ENCODE measurements at regions not wholly inside any gene's neighbourhood (a gene's known extent, or its start where the extent isn't known, plus 50 kb on each side); places are given as distances from the start of the nearest gene placed in this dataset.

DNA sequence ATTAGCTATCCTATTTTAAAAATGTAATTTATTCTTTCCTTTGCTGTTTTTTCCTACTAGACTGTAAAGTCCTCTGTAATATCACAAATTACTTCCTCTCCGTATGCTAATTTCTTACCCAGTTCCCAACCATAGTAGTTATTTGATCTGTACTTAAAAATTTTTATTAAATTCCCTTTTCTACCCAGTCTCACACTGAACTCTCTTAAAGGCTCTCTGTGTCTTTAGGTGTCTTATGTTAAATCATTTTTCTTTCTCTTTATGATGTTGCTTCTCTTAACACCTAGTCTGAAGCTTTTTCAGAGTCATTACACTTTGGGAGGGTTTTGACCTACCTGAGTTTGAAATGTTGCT is 378.6 kb downstream of the NSUN3 start:
- no peak overlapping the region for H3K27ac Mint-ChIP-seq
- TF ChIP-seq, protein P1, sequence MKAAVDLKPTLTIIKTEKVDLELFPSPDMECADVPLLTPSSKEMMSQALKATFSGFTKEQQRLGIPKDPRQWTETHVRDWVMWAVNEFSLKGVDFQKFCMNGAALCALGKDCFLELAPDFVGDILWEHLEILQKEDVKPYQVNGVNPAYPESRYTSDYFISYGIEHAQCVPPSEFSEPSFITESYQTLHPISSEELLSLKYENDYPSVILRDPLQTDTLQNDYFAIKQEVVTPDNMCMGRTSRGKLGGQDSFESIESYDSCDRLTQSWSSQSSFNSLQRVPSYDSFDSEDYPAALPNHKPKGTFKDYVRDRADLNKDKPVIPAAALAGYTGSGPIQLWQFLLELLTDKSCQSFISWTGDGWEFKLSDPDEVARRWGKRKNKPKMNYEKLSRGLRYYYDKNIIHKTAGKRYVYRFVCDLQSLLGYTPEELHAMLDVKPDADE (IDR thresholded peaks at IDR 0.05), result no peak
- no peak overlapping the region for H3K27ac ChIP-seq (ENCODE audit: low read depth)
- peaks cover 15% of the 10 kb centered on the region; the same call in 1 of the 2 replicates for H3K9me2 ChIP-seq (ENCODE audit: insufficient read depth)
- H3K36me3 Mint-ChIP-seq (ENCODE audit: low read depth), result no peaks in the 10 kb centered on the region
- H3K27me3 Mint-ChIP-seq (ENCODE audit: insufficient read depth, low read depth, poor library complexity), result no peaks in the 10 kb centered on the region
- H4K20me1 ChIP-seq (replicated peaks; ENCODE audit: insufficient read depth), result no peaks in the 10 kb centered on the region
- no peak overlapping the region for H2AFZ ChIP-seq
- H3K4me1 Mint-ChIP-seq, result no peaks in the 10 kb centered on the region
- no peak overlapping the region for H3K4me3 Mint-ChIP-seq
- H3K4me2 ChIP-seq, result no peak overlapping the region
- H3K4me1 ChIP-seq (ENCODE audit: insufficient read depth), result no peaks in the 10 kb centered on the region
- no peaks in the 10 kb centered on the region for H3K36me3 ChIP-seq (ENCODE audit: insufficient read depth)
- no peak overlapping the region for H3K4me3 ChIP-seq
- DNase-seq (ENCODE audit: low spot score) (no peak), ATAC-seq (no peak)
- H3K79me2 ChIP-seq (replicated peaks; ENCODE audit: insufficient read depth), result no peaks in the 10 kb centered on the region
- no peaks in the 10 kb centered on the region for H3F3A ChIP-seq (replicated peaks; ENCODE audit: low read depth)
- no peaks in the 10 kb centered on the region for H3K27me3 ChIP-seq (ENCODE audit: insufficient read depth)
- H3K9me3 Mint-ChIP-seq, result peaks cover 3% of the 10 kb centered on the region; the same call in 1 of the 3 replicates

DNA sequence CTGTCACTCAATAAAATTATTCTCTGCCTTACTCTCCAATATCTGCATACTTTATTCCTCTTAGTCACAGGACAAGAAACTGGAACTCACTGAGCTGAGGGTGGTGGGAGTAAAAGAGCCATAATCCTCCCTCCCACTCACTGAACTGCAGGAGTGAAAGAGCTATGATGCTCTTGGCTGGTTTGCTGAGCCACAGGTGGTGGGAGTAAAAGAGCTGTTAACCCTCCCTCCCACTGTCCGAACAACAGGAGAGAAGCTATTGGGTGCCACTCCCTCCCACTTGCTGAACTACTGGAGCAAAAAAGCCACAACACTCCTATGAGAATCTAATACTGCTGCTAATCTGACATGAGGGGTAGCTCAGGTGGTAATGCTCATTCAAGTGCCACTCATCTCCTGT is 391.0 kb downstream of the NSUN3 start:
- Mint-ChIP-seq H3K27me3 (ENCODE audit: insufficient read depth, low read depth, poor library complexity) (no peaks in the 10 kb centered on the region), H3K4me3 (no peak overlapping the region), H3K27ac (no peak overlapping the region), H3K36me3 (ENCODE audit: low read depth) (no peaks in the 10 kb centered on the region), H3K4me1 (peaks cover 5% of the 10 kb centered on the region; the same call in 2 of the 3 replicates), H3K9me3 (no peaks in the 10 kb centered on the region)
- no peak for ATAC-seq
- no peaks in the 10 kb centered on the region for H3K4me1 ChIP-seq (ENCODE audit: insufficient read depth)
- no peaks in the 10 kb centered on the region for H4K20me1 ChIP-seq (replicated peaks; ENCODE audit: insufficient read depth)
- H3K4me3 ChIP-seq, result no peak overlapping the region
- H3K9me2 ChIP-seq (ENCODE audit: insufficient read depth), result no peaks in the 10 kb centered on the region
- H3K79me2 ChIP-seq (replicated peaks; ENCODE audit: insufficient read depth), result no peaks in the 10 kb centered on the region
- no peaks in the 10 kb centered on the region for H3K27me3 ChIP-seq (ENCODE audit: insufficient read depth)
- no peak overlapping the region for H2AFZ ChIP-seq
- DNase-seq (ENCODE audit: low spot score), result no peak
- no peak overlapping the region for H3K27ac ChIP-seq (ENCODE audit: low read depth)
- H3K36me3 ChIP-seq (ENCODE audit: insufficient read depth), result no peaks in the 10 kb centered on the region
- H3F3A ChIP-seq (replicated peaks; ENCODE audit: low read depth), result no peaks in the 10 kb centered on the region
- no peak overlapping the region for H3K4me2 ChIP-seq
- TF ChIP-seq, protein P2, sequence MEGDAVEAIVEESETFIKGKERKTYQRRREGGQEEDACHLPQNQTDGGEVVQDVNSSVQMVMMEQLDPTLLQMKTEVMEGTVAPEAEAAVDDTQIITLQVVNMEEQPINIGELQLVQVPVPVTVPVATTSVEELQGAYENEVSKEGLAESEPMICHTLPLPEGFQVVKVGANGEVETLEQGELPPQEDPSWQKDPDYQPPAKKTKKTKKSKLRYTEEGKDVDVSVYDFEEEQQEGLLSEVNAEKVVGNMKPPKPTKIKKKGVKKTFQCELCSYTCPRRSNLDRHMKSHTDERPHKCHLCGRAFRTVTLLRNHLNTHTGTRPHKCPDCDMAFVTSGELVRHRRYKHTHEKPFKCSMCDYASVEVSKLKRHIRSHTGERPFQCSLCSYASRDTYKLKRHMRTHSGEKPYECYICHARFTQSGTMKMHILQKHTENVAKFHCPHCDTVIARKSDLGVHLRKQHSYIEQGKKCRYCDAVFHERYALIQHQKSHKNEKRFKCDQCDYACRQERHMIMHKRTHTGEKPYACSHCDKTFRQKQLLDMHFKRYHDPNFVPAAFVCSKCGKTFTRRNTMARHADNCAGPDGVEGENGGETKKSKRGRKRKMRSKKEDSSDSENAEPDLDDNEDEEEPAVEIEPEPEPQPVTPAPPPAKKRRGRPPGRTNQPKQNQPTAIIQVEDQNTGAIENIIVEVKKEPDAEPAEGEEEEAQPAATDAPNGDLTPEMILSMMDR (conservative IDR thresholded peaks at IDR 0.05; ENCODE audit: low read depth in 2 of 2), result no peak
- TF ChIP-seq, protein P3, sequence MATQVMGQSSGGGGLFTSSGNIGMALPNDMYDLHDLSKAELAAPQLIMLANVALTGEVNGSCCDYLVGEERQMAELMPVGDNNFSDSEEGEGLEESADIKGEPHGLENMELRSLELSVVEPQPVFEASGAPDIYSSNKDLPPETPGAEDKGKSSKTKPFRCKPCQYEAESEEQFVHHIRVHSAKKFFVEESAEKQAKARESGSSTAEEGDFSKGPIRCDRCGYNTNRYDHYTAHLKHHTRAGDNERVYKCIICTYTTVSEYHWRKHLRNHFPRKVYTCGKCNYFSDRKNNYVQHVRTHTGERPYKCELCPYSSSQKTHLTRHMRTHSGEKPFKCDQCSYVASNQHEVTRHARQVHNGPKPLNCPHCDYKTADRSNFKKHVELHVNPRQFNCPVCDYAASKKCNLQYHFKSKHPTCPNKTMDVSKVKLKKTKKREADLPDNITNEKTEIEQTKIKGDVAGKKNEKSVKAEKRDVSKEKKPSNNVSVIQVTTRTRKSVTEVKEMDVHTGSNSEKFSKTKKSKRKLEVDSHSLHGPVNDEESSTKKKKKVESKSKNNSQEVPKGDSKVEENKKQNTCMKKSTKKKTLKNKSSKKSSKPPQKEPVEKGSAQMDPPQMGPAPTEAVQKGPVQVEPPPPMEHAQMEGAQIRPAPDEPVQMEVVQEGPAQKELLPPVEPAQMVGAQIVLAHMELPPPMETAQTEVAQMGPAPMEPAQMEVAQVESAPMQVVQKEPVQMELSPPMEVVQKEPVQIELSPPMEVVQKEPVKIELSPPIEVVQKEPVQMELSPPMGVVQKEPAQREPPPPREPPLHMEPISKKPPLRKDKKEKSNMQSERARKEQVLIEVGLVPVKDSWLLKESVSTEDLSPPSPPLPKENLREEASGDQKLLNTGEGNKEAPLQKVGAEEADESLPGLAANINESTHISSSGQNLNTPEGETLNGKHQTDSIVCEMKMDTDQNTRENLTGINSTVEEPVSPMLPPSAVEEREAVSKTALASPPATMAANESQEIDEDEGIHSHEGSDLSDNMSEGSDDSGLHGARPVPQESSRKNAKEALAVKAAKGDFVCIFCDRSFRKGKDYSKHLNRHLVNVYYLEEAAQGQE (IDR thresholded peaks at IDR 0.05; ENCODE audit: unreplicated experiment), result no peak
- no peak for TF ChIP-seq EZH2 (IDR thresholded peaks at IDR 0.05; ENCODE audit: low read depth, unreplicated experiment)
- TF ChIP-seq, protein P1 (IDR thresholded peaks at IDR 0.05), result no peak
- TF ChIP-seq ZNF331 (CRISPR knock-in tag; IDR thresholded peaks at IDR 0.05; ENCODE audit: low read depth), result no peak
- no peak for TF ChIP-seq POLR2AphosphoS5 (IDR thresholded peaks at IDR 0.05; ENCODE audit: low read depth)
- no peak for TF ChIP-seq JUNB (IDR thresholded peaks at IDR 0.05; ENCODE audit: unreplicated experiment)
- no peak for TF ChIP-seq NANOG (IDR thresholded peaks at IDR 0.05; ENCODE audit: borderline replicate concordance)
- no peak for TF ChIP-seq CREB1 (CRISPR knock-in tag; IDR thresholded peaks at IDR 0.05; ENCODE audit: low read depth)

Measured in GM23338 (cell line).